Hepatocyte (in vitro differentiated cells): ENCODE measurements at regions not wholly inside any gene's neighbourhood (a gene's known extent, or its start where the extent isn't known, plus 50 kb on each side); places are given as distances from the start of the nearest gene placed in this dataset.

Source experiments
- DNase-seq: peaks from one replicate; pipeline ENCODE4 v3.0.0-alpha.2; 2016; ENCODE audit warnings: low spot score
- H2AFZ ChIP-seq: fragments of 200-600 bp; sonication (generic); 2 replicates; pipeline ENCODE4 v1.6.0; 2016; ENCODE audit warnings: antibody characterized with exemption, mild to moderate bottlenecking
- H3K27ac ChIP-seq: fragments of 200-600 bp; sonication (generic); 2 replicates; pipeline ENCODE4 v1.5.1; 2016; ENCODE audit warnings: mild to moderate bottlenecking
- H3K27me3 ChIP-seq: fragments of 200-600 bp; sonication (generic); 2 replicates; pipeline ENCODE4 v1.6.1; 2016
- H3K36me3 ChIP-seq: fragments of 200-600 bp; sonication (generic); replicated peaks from 2 replicates; pipeline ENCODE4 v1.5.1; 2016; ENCODE audit warnings: low read depth; ENCODE audit not compliant: insufficient read depth
- H3K4me1 ChIP-seq: fragments of 200-600 bp; sonication (generic); 2 replicates; pipeline ENCODE4 v1.5.1; 2016; ENCODE audit warnings: mild to moderate bottlenecking, moderate library complexity; ENCODE audit not compliant: insufficient read depth
- H3K4me2 ChIP-seq: fragments of 200-600 bp; sonication (generic); 2 replicates; pipeline ENCODE4 v1.6.0; 2016
- H3K4me3 ChIP-seq: fragments of 200-600 bp; sonication (generic); 2 replicates; pipeline ENCODE4 v1.5.1; 2016; ENCODE audit warnings: mild to moderate bottlenecking
- H3K79me2 ChIP-seq: fragments of 200-600 bp; sonication (generic); 2 replicates; pipeline ENCODE4 v1.6.0; 2017; ENCODE audit warnings: mild to moderate bottlenecking
- H3K9me2 ChIP-seq: fragments of 200-600 bp; sonication (generic); replicated peaks from 2 replicates; pipeline ENCODE4 v1.6.0; 2017; ENCODE audit warnings: mild to moderate bottlenecking; ENCODE audit not compliant: insufficient read depth
- H3K9me3 ChIP-seq: fragments of 200-600 bp; sonication (generic); 2 replicates; pipeline ENCODE4 v1.5.1; 2016; ENCODE audit warnings: low read depth, mild to moderate bottlenecking
- H4K20me1 ChIP-seq: fragments of 200-600 bp; sonication (generic); 2 replicates; pipeline ENCODE4 v1.6.0; 2016; ENCODE audit warnings: mild to moderate bottlenecking; ENCODE audit not compliant: insufficient read depth, poor library complexity, severe bottlenecking
- EZH2 ChIP-seq: fragments of 200-600 bp; sonication (generic); IDR thresholded peaks from 2 replicates; pipeline ENCODE4 v1.6.1; 2016; ENCODE audit warnings: antibody characterized with exemption, mild to moderate bottlenecking, borderline replicate concordance
- EZH2phosphoT487 ChIP-seq: fragments of 200-600 bp; sonication (generic); IDR thresholded peaks from one replicate; pipeline ENCODE4 v1.6.1; 2018; ENCODE audit warnings: antibody characterized with exemption, mild to moderate bottlenecking, low read depth, moderate library complexity; ENCODE audit not compliant: unreplicated experiment, severe bottlenecking
- WGBS: methylation state at CpG from one replicate; pipeline ENCODE4 v1.1.6; 2016; ENCODE audit warnings: low lambda C conversion rate; ENCODE audit errors: missing lambda C conversion rate; 5-methylcytosine and 5-hydroxymethylcytosine counted together
- TF ChIP-seq, protein P1 (sequence below): fragments of 200-600 bp; sonication (generic); IDR thresholded peaks from 2 replicates; pipeline ENCODE4 v1.5.1; 2016; ENCODE audit warnings: antibody characterized with exemption, mild to moderate bottlenecking; ENCODE audit not compliant: poor library complexity

DNA sequence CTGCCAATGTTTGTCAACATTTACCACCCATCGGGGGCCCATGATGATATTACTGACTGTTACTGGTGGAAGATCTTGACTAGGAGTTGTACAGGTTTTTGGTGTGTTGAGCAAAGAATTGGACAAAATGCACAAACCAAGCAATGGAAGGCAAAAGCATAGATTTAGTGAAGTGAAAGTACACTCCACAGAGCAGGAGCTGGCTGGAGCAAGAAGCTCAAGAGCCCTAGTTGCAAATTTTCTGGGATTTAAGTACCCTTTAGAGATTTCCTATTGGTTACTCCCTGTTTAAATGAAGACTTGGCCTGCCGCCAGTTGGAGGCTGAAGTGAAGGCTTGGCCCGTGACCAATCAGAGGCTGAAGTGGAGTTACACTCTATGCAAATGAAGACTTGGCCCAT, 128.6 kb upstream of the KL start:
- Histone ChIP-seq H3K36me3 (no peaks in the 10 kb centered on the region), H3K4me2 (no peak overlapping the region), H2AFZ (no peak overlapping the region), H3K9me2 (no peaks in the 10 kb centered on the region), H3K27ac (no peak overlapping the region), H3K4me1 (no peaks in the 10 kb centered on the region), H4K20me1 (no peaks in the 10 kb centered on the region), H3K4me3 (no peak overlapping the region), H3K27me3 (no peaks in the 10 kb centered on the region), H3K9me3 (no peaks in the 10 kb centered on the region), H3K79me2 (no peaks in the 10 kb centered on the region)
- no peak for DNase-seq
- 95% methylated on average over 3 of the region's 3 CpGs for WGBS
- TF ChIP-seq EZH2 (no peak), EZH2phosphoT487 (no peak)
- TF ChIP-seq, protein P1, sequence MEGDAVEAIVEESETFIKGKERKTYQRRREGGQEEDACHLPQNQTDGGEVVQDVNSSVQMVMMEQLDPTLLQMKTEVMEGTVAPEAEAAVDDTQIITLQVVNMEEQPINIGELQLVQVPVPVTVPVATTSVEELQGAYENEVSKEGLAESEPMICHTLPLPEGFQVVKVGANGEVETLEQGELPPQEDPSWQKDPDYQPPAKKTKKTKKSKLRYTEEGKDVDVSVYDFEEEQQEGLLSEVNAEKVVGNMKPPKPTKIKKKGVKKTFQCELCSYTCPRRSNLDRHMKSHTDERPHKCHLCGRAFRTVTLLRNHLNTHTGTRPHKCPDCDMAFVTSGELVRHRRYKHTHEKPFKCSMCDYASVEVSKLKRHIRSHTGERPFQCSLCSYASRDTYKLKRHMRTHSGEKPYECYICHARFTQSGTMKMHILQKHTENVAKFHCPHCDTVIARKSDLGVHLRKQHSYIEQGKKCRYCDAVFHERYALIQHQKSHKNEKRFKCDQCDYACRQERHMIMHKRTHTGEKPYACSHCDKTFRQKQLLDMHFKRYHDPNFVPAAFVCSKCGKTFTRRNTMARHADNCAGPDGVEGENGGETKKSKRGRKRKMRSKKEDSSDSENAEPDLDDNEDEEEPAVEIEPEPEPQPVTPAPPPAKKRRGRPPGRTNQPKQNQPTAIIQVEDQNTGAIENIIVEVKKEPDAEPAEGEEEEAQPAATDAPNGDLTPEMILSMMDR: no peak

DNA sequence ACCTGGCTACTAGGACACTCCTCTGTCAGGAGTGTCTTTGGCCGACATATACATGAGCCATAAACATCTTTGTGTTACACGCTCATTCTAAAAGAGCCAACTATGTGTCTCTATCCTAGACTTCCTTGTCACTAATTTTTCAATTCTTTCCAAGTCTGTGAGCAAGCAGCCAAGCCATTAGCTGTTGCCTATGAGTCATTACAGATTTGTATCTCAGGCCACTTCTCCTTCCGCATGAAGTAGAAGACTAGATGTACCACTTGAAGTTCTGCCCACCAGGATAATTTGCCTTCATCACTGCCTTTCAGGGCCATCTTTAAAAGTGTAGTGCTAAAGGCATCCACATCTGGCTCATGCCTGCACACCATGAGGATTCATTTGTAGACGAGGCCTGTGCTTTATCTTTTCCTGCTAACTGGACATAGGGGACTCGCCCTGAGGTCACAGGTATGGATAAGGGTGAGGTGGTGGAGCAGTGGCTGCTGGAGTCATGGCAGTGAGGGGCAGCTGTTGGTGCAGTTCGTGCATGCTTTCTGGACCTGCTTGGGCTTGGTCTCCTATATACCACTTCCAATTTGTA, 126.1 kb upstream of the KL start:
- TF ChIP-seq, protein P1: no peak
- no peak for TF ChIP-seq EZH2
- TF ChIP-seq EZH2phosphoT487: no peak
- Histone ChIP-seq H2AFZ (no peak overlapping the region), H3K9me2 (no peaks in the 10 kb centered on the region), H3K27ac (no peak overlapping the region), H3K4me2 (no peak overlapping the region), H3K4me3 (no peak overlapping the region), H3K79me2 (no peaks in the 10 kb centered on the region), H3K9me3 (no peaks in the 10 kb centered on the region), H3K36me3 (no peaks in the 10 kb centered on the region), H3K4me1 (no peaks in the 10 kb centered on the region), H4K20me1 (no peaks in the 10 kb centered on the region), H3K27me3 (no peaks in the 10 kb centered on the region)
- DNase-seq: no peak
- 86% methylated on average over 6 of the region's 6 CpGs for WGBS

DNA sequence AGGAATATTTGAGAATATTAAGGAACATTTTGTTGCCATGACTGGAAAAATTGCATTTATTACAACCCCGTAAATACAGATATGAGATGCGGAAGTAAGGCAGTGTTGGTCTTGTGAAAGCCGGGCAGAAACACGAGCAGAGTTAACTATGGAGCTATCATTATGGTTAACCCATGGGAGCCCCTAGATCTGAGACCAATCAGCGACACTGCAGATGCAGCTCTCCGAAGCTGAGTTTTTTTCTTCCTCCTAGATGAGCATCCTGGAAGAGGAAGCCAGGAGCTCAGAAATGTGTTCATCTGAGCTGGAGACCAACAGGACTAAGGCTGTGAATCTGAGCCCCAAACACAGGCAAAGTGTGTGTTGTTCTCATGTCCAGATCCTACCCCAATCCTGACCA, 123.0 kb upstream of the KL start:
- no peaks in the 10 kb centered on the region for H3K36me3 ChIP-seq
- H3K27me3 ChIP-seq: no peaks in the 10 kb centered on the region
- no peaks in the 10 kb centered on the region for H4K20me1 ChIP-seq
- no peak overlapping the region for H3K4me2 ChIP-seq
- H3K27ac ChIP-seq: no peak overlapping the region
- H3K4me3 ChIP-seq: no peak overlapping the region
- DNase-seq: no peak
- 95% methylated on average over 6 of the region's 6 CpGs for WGBS
- H3K9me3 ChIP-seq: no peaks in the 10 kb centered on the region
- H3K4me1 ChIP-seq: no peaks in the 10 kb centered on the region
- no peaks in the 10 kb centered on the region for H3K79me2 ChIP-seq
- no peak overlapping the region for H2AFZ ChIP-seq
- TF ChIP-seq EZH2 (no peak), EZH2phosphoT487 (no peak)
- TF ChIP-seq, protein P1: no peak
- H3K9me2 ChIP-seq: no peaks in the 10 kb centered on the region
